Lung microvascular endothelial cell (primary cell): ENCODE measurements at regions not wholly inside any gene's neighbourhood (a gene's known extent, or its start where the extent isn't known, plus 50 kb on each side); places are given as distances from the start of the nearest gene placed in this dataset.

Experiments
- DNase-seq, 2 donors: peaks; one replicate each; pipeline versions ENCODE4 v3.0.0 to v3.0.0-alpha.2; 2010; ENCODE audit warnings: low read depth in 2 of 2

DNA sequence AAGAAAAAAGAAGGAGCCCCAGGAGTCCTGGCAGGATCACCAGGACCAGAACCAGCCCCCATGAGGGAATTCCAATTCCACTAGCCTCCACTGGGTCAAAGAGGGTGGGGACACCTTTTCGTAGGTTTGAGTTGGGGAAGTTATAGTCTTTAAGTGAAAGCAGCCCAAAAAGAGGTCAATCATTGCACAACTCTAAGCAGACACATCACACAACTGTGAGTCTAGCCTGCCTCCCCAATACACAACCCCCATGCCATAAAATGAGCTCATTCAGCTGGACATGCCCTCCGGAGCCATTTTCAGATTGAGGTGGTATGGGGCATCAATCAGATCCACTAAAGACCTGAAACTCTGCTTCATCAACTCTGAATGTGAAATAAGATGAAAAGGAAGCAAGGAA, 179.9 kb downstream of the NPHP4 start:
- DNase-seq = no peak

DNA sequence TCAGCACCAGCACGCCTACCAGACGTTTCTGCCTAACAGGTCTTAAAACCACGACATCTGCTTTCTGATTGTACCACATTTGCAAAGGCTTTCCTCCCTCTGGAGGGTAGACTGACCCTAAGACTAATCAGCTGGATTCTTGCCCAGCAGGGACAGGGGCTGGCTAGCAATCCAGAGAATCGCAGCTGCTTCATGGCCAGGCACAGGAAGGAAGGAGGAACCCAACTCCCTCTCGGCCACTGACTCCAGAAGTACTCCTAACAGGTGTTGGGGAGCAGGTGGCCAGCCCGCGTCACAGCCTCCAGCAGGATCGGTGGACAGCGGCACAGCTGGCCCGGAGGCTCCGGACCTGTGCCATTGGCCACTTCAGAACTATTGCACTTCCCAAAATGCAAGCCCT, 180.8 kb downstream of the NPHP4 start:
- no peak for DNase-seq

DNA sequence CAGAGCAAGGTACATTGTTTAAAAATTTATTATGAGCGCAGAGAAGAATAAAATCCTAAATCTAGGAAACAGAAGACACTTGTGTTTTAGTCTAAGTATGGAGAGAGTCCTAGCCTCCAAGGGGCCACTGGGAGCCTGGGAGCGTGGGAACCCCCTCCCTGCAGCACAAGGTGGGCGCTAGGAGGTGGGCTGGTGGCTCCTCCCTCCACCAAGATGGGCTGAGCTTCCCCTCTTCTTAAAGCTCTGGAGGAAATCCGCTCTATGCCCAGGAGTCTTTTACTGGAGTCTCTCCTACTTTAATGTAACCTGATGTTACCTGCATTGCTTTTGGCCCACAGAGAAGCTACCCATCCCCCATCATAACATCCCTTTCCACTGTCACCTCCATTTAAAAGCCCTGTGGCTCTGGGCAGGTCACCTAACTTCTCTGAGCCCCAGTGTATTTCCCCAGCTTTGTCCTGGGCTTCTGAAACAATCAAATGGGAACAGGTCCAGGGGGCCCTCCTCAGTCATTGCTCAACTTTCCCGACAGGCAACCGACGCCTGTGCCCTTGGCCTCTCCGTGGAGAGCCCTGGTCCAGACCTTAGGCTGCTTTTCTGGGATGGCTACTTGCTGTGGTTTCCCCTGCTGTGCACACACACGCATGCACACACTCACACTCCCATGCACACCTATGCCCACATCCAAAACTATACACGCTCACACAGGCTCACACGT, 181.5 kb downstream of the NPHP4 start:
- no peak for DNase-seq

DNA sequence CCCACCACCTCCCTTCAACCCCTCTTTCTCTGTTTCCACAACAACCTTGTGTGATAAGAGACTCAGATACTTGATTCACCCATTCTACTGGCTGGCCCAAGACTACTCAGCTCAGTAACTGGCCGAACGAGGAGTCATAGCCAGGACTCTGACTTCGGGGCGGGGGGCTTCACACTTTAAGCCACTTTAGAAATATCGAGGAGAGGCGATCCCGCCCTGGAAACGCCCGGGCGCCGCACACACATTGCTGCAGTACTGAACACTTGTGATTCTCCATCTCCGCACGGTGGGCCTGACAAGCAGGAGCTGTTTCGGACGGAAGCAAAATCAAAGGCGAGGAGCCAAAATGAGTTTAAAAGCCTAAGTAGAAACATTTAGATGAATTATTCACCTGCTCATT, 182.1 kb downstream of the NPHP4 start:
- no peak for DNase-seq

GRCh38 chr1:5809207-5809788, 182.9 kb downstream of the NPHP4 start:
- DNase-seq = no peak

- no peak for DNase-seq
Measured at GRCh38 chr1:5803851-5804250, 188.4 kb downstream of the NPHP4 start.

- DNase-seq = no peak
Measured at GRCh38 chr1:5802606-5803005, 189.6 kb downstream of the NPHP4 start.

GRCh38 chr1:5798904-5799303, 193.3 kb downstream of the NPHP4 start:
- DNase-seq = no peak

GRCh38 chr1:5798151-5798730, 194.0 kb downstream of the NPHP4 start:
- no peak for DNase-seq

DNA sequence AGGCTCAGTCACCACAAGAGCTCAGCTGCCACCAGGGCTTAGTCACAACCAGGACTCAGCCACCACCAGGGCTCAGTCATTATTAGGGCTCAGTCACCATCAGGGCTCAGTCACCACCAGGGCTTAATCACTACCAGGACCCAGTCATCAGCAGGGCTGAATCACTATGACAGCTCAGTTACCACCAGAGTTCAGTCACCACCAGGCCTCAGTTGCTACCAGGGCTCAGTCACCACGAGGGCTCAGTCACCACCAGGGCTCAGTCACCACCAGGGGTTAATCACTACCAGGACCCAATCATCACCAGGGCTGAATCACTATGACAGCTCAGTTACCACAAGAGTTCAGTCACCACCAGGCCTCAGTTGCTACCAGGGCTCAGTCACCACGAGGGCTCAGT, 196.2 kb downstream of the NPHP4 start:
- no peak for DNase-seq

GRCh38 chr1:5794279-5794678, 197.9 kb downstream of the NPHP4 start:
- DNase-seq = no peak

DNA sequence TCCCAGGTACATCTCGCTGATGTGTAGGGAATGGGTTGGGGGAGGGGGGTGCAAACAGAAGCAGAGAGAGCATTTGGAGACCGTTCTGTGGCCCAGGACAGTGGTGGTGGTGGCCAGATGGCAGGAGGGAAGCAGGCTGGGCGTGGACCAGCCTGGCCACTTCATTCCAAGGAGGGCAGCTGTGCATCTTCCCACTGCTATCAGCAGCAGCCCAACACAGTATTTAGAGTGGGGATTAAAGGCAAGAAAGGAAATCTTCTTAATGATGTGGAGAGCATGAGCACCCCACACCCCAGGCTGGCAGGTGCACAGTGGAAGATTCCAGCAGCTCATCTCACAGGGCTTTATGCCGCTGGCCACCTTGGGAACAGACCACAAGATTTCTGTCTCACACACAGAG, 198.7 kb downstream of the NPHP4 start:
- no peak for DNase-seq

DNA sequence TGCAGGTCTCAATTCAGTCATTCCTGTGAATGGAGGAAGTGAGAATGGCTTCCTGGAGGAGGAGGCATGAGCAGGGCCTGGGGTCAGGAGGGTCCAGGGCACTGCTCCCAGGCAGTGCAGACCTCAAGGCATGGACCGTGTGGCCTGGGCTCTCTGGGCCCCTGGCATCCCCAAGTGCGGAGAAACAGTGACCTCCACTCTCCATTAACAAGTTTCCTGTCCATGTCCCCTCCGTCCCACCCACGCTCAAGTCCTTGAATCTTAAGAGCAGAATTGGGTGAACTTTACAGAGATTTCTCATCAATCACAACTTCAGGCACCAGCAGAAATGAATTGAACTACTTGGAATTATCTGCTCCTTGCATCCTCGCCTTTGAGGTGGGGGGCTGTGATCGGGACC, 211.1 kb downstream of the NPHP4 start:
- no peak for DNase-seq

GRCh38 chr1:5780324-5780716, 211.9 kb downstream of the NPHP4 start:
- no peak for DNase-seq

GRCh38 chr1:5779608-5780323, 212.5 kb downstream of the NPHP4 start:
- no peak for DNase-seq

GRCh38 chr1:5776035-5776550, 216.1 kb downstream of the NPHP4 start:
- DNase-seq = no peak

GRCh38 chr1:5774019-5774418, 218.2 kb downstream of the NPHP4 start:
- no peak for DNase-seq

- DNase-seq = no peak
Measured at GRCh38 chr1:5771788-5772187, 220.4 kb downstream of the NPHP4 start.

DNA sequence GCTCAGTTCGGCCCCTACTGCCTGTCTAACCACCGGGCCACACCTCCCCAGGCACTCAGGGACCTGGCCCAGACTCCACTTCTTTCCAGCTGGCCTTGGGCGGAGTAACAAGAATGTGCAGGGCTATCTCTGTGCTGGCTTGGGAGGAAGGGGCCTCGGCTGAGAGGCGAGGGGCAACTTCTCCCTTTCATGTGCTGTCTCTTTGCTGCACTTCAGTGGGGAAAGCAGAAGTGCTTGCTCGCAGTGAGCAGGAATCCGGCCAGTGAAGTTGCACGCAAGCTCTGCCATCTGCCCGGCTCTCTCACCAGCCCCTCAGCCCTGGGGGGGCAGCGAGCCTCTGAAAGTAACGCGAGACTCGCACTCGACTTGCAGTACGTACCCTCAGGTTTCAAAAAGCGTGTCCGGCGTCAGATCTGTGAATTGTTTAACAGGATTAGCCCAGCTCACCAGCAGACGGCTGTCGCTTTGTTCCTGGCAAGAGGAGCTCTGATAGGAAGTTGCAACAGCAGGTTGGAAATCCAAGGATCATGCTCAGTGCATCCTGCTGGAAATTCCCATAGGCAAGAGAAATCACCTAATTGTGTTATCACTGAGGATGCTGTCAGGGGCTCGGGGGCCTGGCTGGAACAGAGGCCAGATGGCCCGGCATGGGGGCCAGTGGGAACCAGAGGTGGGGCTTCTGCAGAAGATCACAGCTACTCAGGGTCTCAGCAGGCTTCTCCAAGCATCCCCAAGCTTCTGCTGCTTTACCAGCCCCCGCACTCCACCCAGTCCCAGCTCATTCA, 221.1 kb downstream of the NPHP4 start:
- DNase-seq = peak in 1 of 2 donors; percentile 42

GRCh38 chr1:5769760-5770159, 222.5 kb downstream of the NPHP4 start:
- no peak for DNase-seq

- no peak for DNase-seq
Measured at GRCh38 chr1:5769146-5769545, 223.1 kb downstream of the NPHP4 start.

- no peak for DNase-seq
Measured at GRCh38 chr1:5768014-5768413, 224.2 kb downstream of the NPHP4 start.
